Stimulated activated naive CD8-positive, alpha-beta T cell treated with anti-CD3 and anti-CD28 coated beads, Interleukin-15, amount 100 ng/mL, for 72 hours (primary cell): ENCODE measurements at regions not wholly inside any gene's neighbourhood (a gene's known extent, or its start where the extent isn't known, plus 50 kb on each side); places are given as distances from the start of the nearest gene placed in this dataset.
"Not testable (repeated sequence)": the region's sequence is repeated elsewhere in the genome, so short reads cannot be mapped to it uniquely, and the experiment has no call there.

Experiments used
- ATAC-seq: fragments of 150-1000 bp; cut with Tn5 transposase; 2 replicates; pipeline ENCODE4 v1.10.0; 2021; ENCODE audit warnings: mild to moderate bottlenecking, moderate library complexity
- DNase-seq, 2 donors: peaks; one replicate each; pipeline ENCODE4 v3.0.0; 2021 to 2022
- H3K27ac Mint-ChIP-seq, 2 donors: one replicate each; pipeline ENCODE4 v1.8.0; 2022; ENCODE audit warnings: mild to moderate bottlenecking in 2 of 2, mixed read lengths in 2 of 2, moderate library complexity in 2 of 2
- H3K27me3 Mint-ChIP-seq: one replicate; pipeline ENCODE4 v1.8.0; 2022; ENCODE audit warnings: mixed read lengths
- H3K4me1 Mint-ChIP-seq: one replicate; pipeline ENCODE4 v1.8.0; 2022; ENCODE audit warnings: mild to moderate bottlenecking, mixed read lengths
- H3K4me3 Mint-ChIP-seq, 2 donors: one replicate each; pipeline ENCODE4 v1.8.0; 2022; ENCODE audit warnings: mild to moderate bottlenecking in 2 of 2, mixed read lengths in 2 of 2, moderate library complexity in 1 of 2
- H3K9me3 Mint-ChIP-seq, 2 donors: one replicate each; pipeline ENCODE4 v1.8.0; 2022; ENCODE audit warnings: mixed read lengths in 2 of 2

GRCh38 chr12:84135586-84136279, 776.9 kb downstream of the SLC6A15 start:
- Mint-ChIP-seq H3K4me1 (no peaks in the 10 kb centered on the region), H3K27ac (no peak overlapping the region)

DNA sequence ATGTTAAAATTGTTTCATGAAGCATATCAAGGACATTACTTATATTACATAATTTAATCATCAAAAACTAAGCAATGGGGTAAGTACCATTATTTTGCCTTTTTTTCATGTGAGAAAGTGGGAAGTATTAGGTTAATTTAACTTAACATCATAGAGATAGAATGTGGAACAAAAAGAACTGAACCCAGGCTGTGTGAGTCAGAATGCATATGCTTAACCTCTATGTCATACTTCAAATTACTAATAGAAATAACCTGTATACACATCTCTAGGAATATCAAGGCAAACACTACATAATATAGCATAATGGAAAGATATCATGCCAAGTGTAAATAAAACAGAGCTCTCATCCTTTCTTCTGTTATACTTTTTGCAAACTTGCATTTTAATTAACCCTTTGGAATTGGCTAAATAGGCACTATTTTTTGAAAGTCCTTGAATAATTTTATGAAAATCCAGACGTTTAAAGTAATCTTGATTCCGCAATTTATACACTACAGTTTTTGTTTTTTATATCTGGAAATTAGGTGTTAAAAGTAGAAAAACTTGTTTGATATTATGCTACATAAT, 777.7 kb downstream of the SLC6A15 start:
- no peak overlapping the region for H3K4me3 Mint-ChIP-seq
- DNase-seq (no peak), ATAC-seq (no peak)
- no peak overlapping the region for H3K27ac Mint-ChIP-seq
- no peaks in the 10 kb centered on the region for H3K9me3 Mint-ChIP-seq
- no peaks in the 10 kb centered on the region for H3K27me3 Mint-ChIP-seq
- no peaks in the 10 kb centered on the region for H3K4me1 Mint-ChIP-seq

More at GRCh38 chr12:84135586-84136279, 776.9 kb downstream of the SLC6A15 start:
- Mint-ChIP-seq H3K9me3 (no peaks in the 10 kb centered on the region), H3K27me3 (no peaks in the 10 kb centered on the region), H3K4me3 (no peak overlapping the region)
- ATAC-seq: no peak
- no peak for DNase-seq

GRCh38 chr12:84131076-84131475, 781.5 kb downstream of the SLC6A15 start:
- no peaks in the 10 kb centered on the region for H3K4me1 Mint-ChIP-seq
- no peak for DNase-seq
- H3K27ac Mint-ChIP-seq: no peak overlapping the region
- no peak for ATAC-seq
- H3K4me3 Mint-ChIP-seq: no peak overlapping the region
- no peaks in the 10 kb centered on the region for H3K9me3 Mint-ChIP-seq
- H3K27me3 Mint-ChIP-seq: no peaks in the 10 kb centered on the region

DNA sequence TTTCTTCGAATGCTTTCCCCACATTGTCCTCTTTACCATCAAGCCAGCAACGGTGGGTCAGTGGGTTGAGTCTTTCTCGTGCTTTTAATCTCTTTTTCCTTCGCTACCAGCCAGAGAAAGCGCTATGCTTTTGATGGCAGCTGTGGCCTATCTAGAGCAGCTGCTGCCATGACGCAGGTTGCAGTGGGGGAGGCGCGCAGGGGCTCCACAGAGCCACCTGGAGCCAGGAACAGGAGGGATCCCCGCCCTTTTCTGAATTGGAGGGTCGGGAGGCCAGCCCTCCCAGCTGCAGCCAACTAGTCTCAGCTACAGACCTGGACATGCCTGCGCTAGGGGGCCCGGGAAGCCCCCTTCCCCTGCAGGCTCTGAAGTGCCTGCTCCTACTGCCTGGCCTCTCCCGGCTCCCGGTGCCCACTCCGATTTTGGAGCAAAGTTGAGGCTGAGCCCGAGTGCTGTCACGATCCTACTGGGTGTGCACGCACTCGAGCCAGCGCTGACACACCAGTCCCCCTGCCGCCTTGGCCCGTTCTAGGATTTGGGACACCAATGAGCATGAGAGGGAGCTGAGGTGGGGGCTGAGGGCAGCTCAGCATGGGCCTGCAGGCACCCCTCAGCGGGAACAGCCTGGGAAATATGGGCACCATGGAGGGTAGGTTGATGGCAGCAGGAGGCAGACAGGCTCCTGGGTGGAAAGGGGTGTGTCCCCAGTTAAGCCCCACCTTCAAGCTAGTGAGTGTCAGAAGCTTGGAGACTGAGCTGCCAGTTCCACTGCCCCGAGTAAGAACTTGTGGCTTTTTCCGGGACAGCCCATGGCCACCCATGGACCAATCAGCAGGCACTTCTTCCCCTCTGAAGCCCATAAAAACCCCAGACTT, 784.2 kb downstream of the SLC6A15 start:
- no peak for DNase-seq
- H3K4me1 Mint-ChIP-seq: no peaks in the 10 kb centered on the region

DNA sequence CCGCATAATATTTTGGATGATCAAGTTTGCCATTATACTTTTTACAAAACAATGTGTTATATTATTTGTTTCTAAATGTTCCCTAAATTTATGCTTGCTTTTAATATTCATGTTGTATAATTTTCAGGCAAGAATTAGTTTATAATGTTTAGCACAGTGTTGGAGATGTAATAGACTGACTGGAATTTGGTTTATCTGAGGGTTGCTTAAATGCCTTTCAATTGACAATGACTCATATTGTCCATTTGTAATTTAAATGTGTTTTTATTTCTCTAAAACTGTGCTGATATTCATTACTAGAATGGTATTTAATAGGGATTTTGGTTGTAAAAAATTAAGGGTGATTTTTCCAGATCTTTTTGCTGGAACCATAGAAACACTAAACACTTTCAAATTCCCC, 788.4 kb downstream of the SLC6A15 start:
- ATAC-seq: no peak

More for the DNA sequence above, 784.2 kb downstream of the SLC6A15 start:
- Mint-ChIP-seq H3K4me3 (no peak overlapping the region), H3K27ac (no peak overlapping the region), H3K9me3 (no peaks in the 10 kb centered on the region), H3K27me3 (no peaks in the 10 kb centered on the region)
- no peak for ATAC-seq

GRCh38 chr12:84117190-84117589, 795.4 kb downstream of the SLC6A15 start:
- no peak for ATAC-seq
- DNase-seq: no peak
- Mint-ChIP-seq H3K27me3 (no peaks in the 10 kb centered on the region), H3K4me3 (no peak overlapping the region), H3K27ac (no peak overlapping the region), H3K9me3 (peaks cover 0 to 5% of the 10 kb centered on the region in 2 donors), H3K4me1 (no peaks in the 10 kb centered on the region)

More for the DNA sequence above, 788.4 kb downstream of the SLC6A15 start:
- Mint-ChIP-seq H3K27me3 (no peaks in the 10 kb centered on the region), H3K9me3 (no peaks in the 10 kb centered on the region), H3K27ac (no peak overlapping the region), H3K4me1 (no peaks in the 10 kb centered on the region), H3K4me3 (no peak overlapping the region)
- no peak for DNase-seq

- DNase-seq (no peak), ATAC-seq (no peak)
- Mint-ChIP-seq H3K4me3 (no peak overlapping the region), H3K9me3 (peaks cover 9% of the 10 kb centered on the region in 2 donors), H3K4me1 (no peaks in the 10 kb centered on the region), H3K27ac (no peak overlapping the region), H3K27me3 (no peaks in the 10 kb centered on the region)
These were observed 798.9 kb downstream of the SLC6A15 start for GRCh38 chr12:84113666-84114065.

GRCh38 chr12:84103886-84104285, 808.7 kb downstream of the SLC6A15 start:
- peaks cover 36 to 61% of the 10 kb centered on the region in 2 donors for H3K9me3 Mint-ChIP-seq
- not testable (repeated sequence) for DNase-seq, H3K27ac Mint-ChIP-seq, ATAC-seq, H3K27me3 Mint-ChIP-seq, H3K4me1 Mint-ChIP-seq, H3K4me3 Mint-ChIP-seq

GRCh38 chr12:84101963-84102362, 810.6 kb downstream of the SLC6A15 start:
- H3K4me1 Mint-ChIP-seq, H3K27me3 Mint-ChIP-seq, H3K27ac Mint-ChIP-seq, H3K4me3 Mint-ChIP-seq, DNase-seq, ATAC-seq: not testable (repeated sequence)
- peaks cover 28 to 58% of the 10 kb centered on the region in 2 donors for H3K9me3 Mint-ChIP-seq

GRCh38 chr12:84099591-84099990, 813.0 kb downstream of the SLC6A15 start:
- not testable (repeated sequence) for H3K27me3 Mint-ChIP-seq, H3K4me1 Mint-ChIP-seq, ATAC-seq, H3K4me3 Mint-ChIP-seq, H3K27ac Mint-ChIP-seq, DNase-seq
- peaks cover 28 to 56% of the 10 kb centered on the region in 2 donors for H3K9me3 Mint-ChIP-seq

DNA sequence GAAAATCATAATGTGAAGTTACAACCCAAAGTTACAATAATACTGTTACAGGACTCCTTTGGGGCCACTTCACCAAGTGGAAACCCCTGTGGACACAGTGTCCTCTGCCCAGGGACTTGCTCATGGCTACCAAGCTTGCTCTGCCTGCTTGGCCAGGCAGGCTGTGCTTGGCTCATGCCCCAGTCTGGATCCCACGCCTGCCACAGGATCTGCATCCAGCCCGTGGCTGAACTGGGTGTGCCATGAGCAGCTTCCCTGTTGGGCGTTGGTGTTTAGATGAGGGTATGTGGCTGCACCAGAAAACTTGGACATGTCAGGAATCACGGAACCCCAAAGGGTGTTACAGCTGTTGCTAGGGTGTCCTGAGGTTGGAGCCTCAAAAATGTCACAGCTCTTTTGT, 820.9 kb downstream of the SLC6A15 start:
- DNase-seq (no peak), ATAC-seq (no peak)
- Mint-ChIP-seq H3K4me3 (no peak overlapping the region), H3K27ac (no peak overlapping the region), H3K9me3 (peaks cover 0 to 6% of the 10 kb centered on the region in 2 donors), H3K4me1 (no peaks in the 10 kb centered on the region), H3K27me3 (no peaks in the 10 kb centered on the region)

DNA sequence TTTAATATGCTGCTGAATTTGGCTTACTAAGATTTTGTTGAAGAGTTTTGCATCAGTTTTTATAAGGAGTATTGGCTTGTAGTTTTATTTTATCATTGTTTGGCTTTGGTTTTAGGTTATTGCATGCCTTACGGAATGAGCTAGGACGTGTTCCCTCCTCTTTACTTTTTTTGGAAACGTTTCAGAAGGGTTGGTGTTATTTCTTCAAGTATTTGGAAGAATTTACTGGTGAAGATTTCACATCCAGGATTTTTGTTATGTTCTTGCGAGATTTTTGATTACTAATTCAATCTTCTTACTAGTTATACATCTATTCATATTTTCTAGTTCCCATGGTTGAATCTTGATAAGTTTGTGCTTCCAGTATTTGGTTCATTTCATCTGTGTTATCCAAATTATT, 823.2 kb downstream of the SLC6A15 start:
- peaks cover 0 to 6% of the 10 kb centered on the region in 2 donors for H3K9me3 Mint-ChIP-seq
- ATAC-seq (no peak), DNase-seq (no peak)
- H3K27ac Mint-ChIP-seq: no peak overlapping the region
- no peak overlapping the region for H3K4me3 Mint-ChIP-seq
- H3K4me1 Mint-ChIP-seq: no peaks in the 10 kb centered on the region
- no peaks in the 10 kb centered on the region for H3K27me3 Mint-ChIP-seq

DNA sequence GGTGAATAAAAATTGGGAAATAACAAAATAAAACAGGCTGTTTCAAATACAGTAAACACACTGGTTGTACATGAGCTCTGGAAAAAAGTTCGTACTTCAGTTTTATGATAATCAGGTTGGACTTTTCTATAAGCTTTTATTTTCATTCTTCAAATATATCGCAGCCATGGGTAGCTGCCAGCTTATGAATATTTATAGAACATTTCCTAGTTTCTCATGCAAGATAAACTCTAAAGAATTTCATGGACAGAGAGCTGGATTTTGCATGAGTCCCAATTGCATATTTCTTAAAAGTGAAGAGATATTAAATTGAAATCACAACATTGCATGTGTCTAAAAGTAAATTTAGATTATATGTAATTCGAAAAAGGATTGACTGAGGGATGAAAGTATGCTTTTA, 827.6 kb downstream of the SLC6A15 start:
- Mint-ChIP-seq H3K27ac (no peak overlapping the region), H3K9me3 (no peaks in the 10 kb centered on the region), H3K4me3 (no peak overlapping the region), H3K4me1 (no peaks in the 10 kb centered on the region), H3K27me3 (no peaks in the 10 kb centered on the region)
- DNase-seq: no peak
- no peak for ATAC-seq

DNA sequence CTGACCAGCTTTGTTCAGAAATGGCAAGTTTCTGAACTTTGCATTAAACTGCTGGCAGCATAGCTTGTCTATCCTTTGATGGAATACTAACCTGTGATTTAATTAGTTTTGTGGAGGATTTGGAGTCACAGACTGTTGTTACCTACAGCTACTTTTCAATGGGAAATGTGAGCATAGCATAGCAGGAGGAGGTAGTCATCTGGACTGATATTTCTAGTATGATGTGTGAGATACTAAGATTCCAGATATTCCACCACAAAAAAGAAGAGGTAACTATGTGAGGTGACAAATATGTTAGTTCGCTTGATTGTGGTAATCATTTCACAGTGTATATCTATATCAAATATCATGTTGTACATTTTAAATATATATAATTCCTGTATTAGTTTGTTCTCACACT, 833.0 kb downstream of the SLC6A15 start:
- Mint-ChIP-seq H3K4me1 (no peaks in the 10 kb centered on the region), H3K27ac (no peak overlapping the region), H3K9me3 (peaks cover 0 to 1% of the 10 kb centered on the region in 2 donors), H3K27me3 (no peaks in the 10 kb centered on the region), H3K4me3 (no peak overlapping the region)
- ATAC-seq (no peak), DNase-seq (no peak)

DNA sequence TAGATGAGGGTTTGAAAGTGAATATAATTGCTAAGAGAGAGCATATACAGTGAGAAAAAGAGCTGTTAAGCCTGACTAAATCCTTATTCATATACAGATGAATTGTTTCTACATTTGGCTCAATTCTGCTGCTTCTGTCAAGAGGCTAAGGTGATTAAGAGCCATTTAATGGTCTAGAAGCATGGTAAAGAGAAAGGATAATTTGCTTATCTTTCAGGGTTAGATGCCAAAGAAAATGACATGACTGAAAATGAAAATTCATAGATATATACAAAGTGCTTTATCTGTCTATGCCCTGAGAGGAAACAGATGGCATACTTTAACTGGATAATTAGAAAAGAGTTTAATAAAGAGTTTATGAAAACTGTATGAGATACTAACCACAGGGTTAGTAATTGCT, 834.9 kb downstream of the SLC6A15 start:
- Mint-ChIP-seq H3K27me3 (no peaks in the 10 kb centered on the region), H3K9me3 (peaks cover 0 to 21% of the 10 kb centered on the region in 2 donors), H3K4me3 (no peak overlapping the region), H3K27ac (no peak overlapping the region), H3K4me1 (no peaks in the 10 kb centered on the region)
- ATAC-seq: no peak
- DNase-seq: no peak

GRCh38 chr12:84075991-84076390, 836.6 kb downstream of the SLC6A15 start:
- H3K9me3 Mint-ChIP-seq: peaks cover 5 to 21% of the 10 kb centered on the region in 2 donors
- H3K4me3 Mint-ChIP-seq: no peak overlapping the region
- ATAC-seq (no peak), DNase-seq (no peak)
- no peaks in the 10 kb centered on the region for H3K4me1 Mint-ChIP-seq
- H3K27me3 Mint-ChIP-seq: no peaks in the 10 kb centered on the region
- no peak overlapping the region for H3K27ac Mint-ChIP-seq
